Endothelial cell of umbilical vein (primary cell): ENCODE measurements at regions not wholly inside any gene's neighbourhood (a gene's known extent, or its start where the extent isn't known, plus 50 kb on each side); places are given as distances from the start of the nearest gene placed in this dataset.

ENCODE experiments used
- BruUV-seq: library from RNA; stranded (reverse); fragments of 400-500 nt; replicated peaks from 2 replicates; lab custom pipeline; 2021; lab: Mats Ljungman, UMichigan
- CTCF ChIA-PET: fragments of 300-600, 350-600 bp; sonication (Branson Sonifier 250); formaldehyde crosslinking; loops from one replicate; lab custom pipeline; 2021; ENCODE audit warnings: antibody characterized with exemption, inconsistent platforms; lab: Charles Lee
- POLR2A ChIA-PET: fragments of 300-600, 350-600 bp; sonication (Branson Sonifier 250); formaldehyde crosslinking; loops from one replicate; lab custom pipeline; 2021; ENCODE audit warnings: antibody characterized with exemption, inconsistent platforms; lab: Charles Lee
- DNase-seq: peaks from one replicate; pipeline ENCODE4 v3.0.0-alpha.2; 2011; ENCODE audit warnings: low read depth, low spot score
- FAIRE-seq: peaks from 2 replicates; lab custom pipeline; 2011; peaks lifted over from hg19 to GRCh38; lab: Jason Lieb, UNC
- H2AFZ ChIP-seq: 2 replicates; pipeline ENCODE4 v1.6.0; 2012; ENCODE audit warnings: low read depth, low read length, control low read depth, inconsistent platforms
- H3K27ac ChIP-seq: 2 replicates; pipeline ENCODE4 v1.5.1; 2011; ENCODE audit warnings: low read depth, mild to moderate bottlenecking, control low read depth, low read length, moderate library complexity; ENCODE audit not compliant: insufficient read depth
- H3K27me3 ChIP-seq, 2 experiments: 2 replicates each; pipeline versions ENCODE4 v1.6.0 to v1.6.1; 2011; ENCODE audit warnings: low read length in 2 of 2, mixed read lengths in 1 of 2; ENCODE audit not compliant: control insufficient read depth in 2 of 2, insufficient read depth in 2 of 2
- H3K36me3 ChIP-seq, 2 experiments: 2 replicates in 1 of 2; 3 replicates in 1 of 2; pipeline ENCODE4 v1.5.1; 2011; ENCODE audit warnings: low read length in 2 of 2, mild to moderate bottlenecking in 1 of 2, moderate library complexity in 1 of 2; ENCODE audit not compliant: control insufficient read depth in 2 of 2, insufficient read depth in 2 of 2; ENCODE audit errors: extremely low read depth in 1 of 2
- H3K4me1 ChIP-seq: 3 replicates; pipeline ENCODE4 v1.5.1; 2011; ENCODE audit warnings: mild to moderate bottlenecking, low read length; ENCODE audit not compliant: control insufficient read depth, insufficient read depth; ENCODE audit errors: extremely low read depth
- H3K4me2 ChIP-seq: 2 replicates; pipeline ENCODE4 v1.6.1; 2011; ENCODE audit warnings: low read length, control low read depth, mixed read lengths; ENCODE audit not compliant: insufficient read depth
- H3K4me3 ChIP-seq, 3 experiments: fragments of 200-600 bp in 1 of 3; sonication (generic), shearing (Covaris generic) in 1 of 3; replicated peaks in 1 of 3; 2 replicates each; pipeline ENCODE4 v1.5.1; 2011 to 2016; ENCODE audit warnings: control low read depth in 3 of 3, low read length in 3 of 3, mild to moderate bottlenecking in 2 of 3, inconsistent platforms in 1 of 3, low read depth in 1 of 3, moderate library complexity in 1 of 3; ENCODE audit not compliant: insufficient read depth in 1 of 3
- H3K79me2 ChIP-seq: 2 replicates; pipeline ENCODE4 v1.6.0; 2012; ENCODE audit warnings: low read length, inconsistent platforms; ENCODE audit not compliant: control insufficient read depth, insufficient read depth
- H3K9ac ChIP-seq: replicated peaks from 2 replicates; pipeline ENCODE3; 2011; ENCODE audit warnings: low read length, control low read depth; ENCODE audit not compliant: insufficient read depth; ENCODE audit errors: extremely low read depth
- H3K9me1 ChIP-seq: replicated peaks from 3 replicates; pipeline ENCODE4 v1.6.0; 2011; ENCODE audit warnings: mild to moderate bottlenecking, low read length; ENCODE audit not compliant: control insufficient read depth, insufficient read depth; ENCODE audit errors: extremely low read depth
- H3K9me3 ChIP-seq: replicated peaks from 2 replicates; pipeline ENCODE4 v1.5.1; 2012; ENCODE audit warnings: low read length, inconsistent platforms; ENCODE audit not compliant: control insufficient read depth, insufficient read depth
- H4K20me1 ChIP-seq: replicated peaks from 2 replicates; pipeline ENCODE3; 2011; ENCODE audit warnings: mild to moderate bottlenecking, low read length; ENCODE audit not compliant: control insufficient read depth, insufficient read depth; ENCODE audit errors: extremely low read depth
- CTCF ChIP-seq, 2 donors: IDR thresholded peaks; 1 replicate in 1 of 2; 2 replicates in 1 of 2; pipeline ENCODE4 v1.5.1; 2011; ENCODE audit warnings: low read length in 2 of 2, mild to moderate bottlenecking in 2 of 2, moderate library complexity in 2 of 2, control low read depth in 1 of 2, inconsistent platforms in 1 of 2, low read depth in 1 of 2; ENCODE audit not compliant: insufficient read depth in 1 of 2; ENCODE audit errors: extremely low read depth in 1 of 2
- FOS ChIP-seq: IDR thresholded peaks from 2 replicates; pipeline ENCODE4 v1.6.1; 2011; ENCODE audit warnings: mild to moderate bottlenecking, low read length, moderate library complexity, borderline replicate concordance; ENCODE audit not compliant: insufficient read depth
- GATA2 ChIP-seq: IDR thresholded peaks from 2 replicates; pipeline ENCODE4 v1.7.0; 2011; ENCODE audit warnings: low read depth, mild to moderate bottlenecking, moderate library complexity, mixed read lengths, low read length; ENCODE audit not compliant: insufficient read length, insufficient read depth
- MAX ChIP-seq: IDR thresholded peaks from 2 replicates; pipeline ENCODE4 v1.6.1; 2011; ENCODE audit not compliant: insufficient read depth, insufficient read length
- MYC ChIP-seq: IDR thresholded peaks from one replicate; pipeline ENCODE4 v1.6.1; 2011; ENCODE audit warnings: mild to moderate bottlenecking, low read depth, low read length
- POLR2A ChIP-seq: IDR thresholded peaks from 2 replicates; pipeline ENCODE4 v1.6.1; 2012; ENCODE audit warnings: low read depth, mild to moderate bottlenecking, control low read depth, low read length
- POLR2AphosphoS5 ChIP-seq: IDR thresholded peaks from 2 replicates; pipeline ENCODE4 v1.6.1; 2012; ENCODE audit warnings: low read depth, mild to moderate bottlenecking, control low read depth, low read length, moderate library complexity; ENCODE audit not compliant: insufficient read depth
- dilution Hi-C: fragments of 300-500 bp; cut with MboI; formaldehyde crosslinking; loops from one replicate; pipeline ENCODE4 v1.15.0; 2019; ENCODE audit warnings: low sequenced_read_pairs; ENCODE audit not compliant: extremely low pct_ligation_motif_present
- intact Hi-C: fragments of 100-400 bp; cut with micrococcal nuclease; formaldehyde crosslinking; loops from one replicate; pipeline ENCODE4 v1.10.0; 2022

GRCh38 chr6:91464201-91464600 is 877.3 kb upstream of the MAP3K7 start:
- no peak overlapping the region for H3K9ac ChIP-seq
- FAIRE-seq (no peak), DNase-seq (no peak)
- peaks cover 2% of the 10 kb centered on the region for H3K4me1 ChIP-seq
- no peaks in the 10 kb centered on the region for H3K79me2 ChIP-seq
- dilution Hi-C loops, result no loop called here
- no peak overlapping the region for H2AFZ ChIP-seq
- H3K4me3 ChIP-seq, result no peak overlapping the region
- CTCF ChIA-PET, result interaction anchor here (1.0 to 2.4 kb wide), 2 partner anchors 9 to 12 kb away, joined by 3 to 9 read pairs; no protein-coding TSS in a partner anchor
- intact Hi-C loops, result no loop called here
- POLR2A ChIA-PET, result no interaction called here
- H3K36me3 ChIP-seq, result no peaks in the 10 kb centered on the region
- no peaks in the 10 kb centered on the region for H3K9me1 ChIP-seq
- TF ChIP-seq CTCF (IDR thresholded peaks at IDR 0.05; ENCODE audit: extremely low read depth in 1 of 2, insufficient read depth in 1 of 2, low read depth in 1 of 2, low read length in 2 of 2) (no peak), POLR2A (no peak), GATA2 (no peak), FOS (no peak), POLR2AphosphoS5 (no peak), MAX (no peak), MYC (no peak)
- no peaks in the 10 kb centered on the region for H4K20me1 ChIP-seq
- no peak overlapping the region for H3K4me2 ChIP-seq
- BruUV-seq, result no TSS peak
- no peak overlapping the region for H3K27ac ChIP-seq
- no peaks in the 10 kb centered on the region for H3K27me3 ChIP-seq
- no peaks in the 10 kb centered on the region for H3K9me3 ChIP-seq
